Activated T-cell treated with anti-CD3 and anti-CD28 coated beads, Interleukin-2, amount 50 U/mL, for 24 hours (primary cell): ENCODE measurements at regions not wholly inside any gene's neighbourhood (a gene's known extent, or its start where the extent isn't known, plus 50 kb on each side); places are given as distances from the start of the nearest gene placed in this dataset.
"Not testable (repeated sequence)": the region's sequence is repeated elsewhere in the genome, so short reads cannot be mapped to it uniquely, and the experiment has no call there.

Experiments used
- DNase-seq: peaks from one replicate; pipeline ENCODE4 v3.0.0-alpha.2; 2020
- H3K27ac Mint-ChIP-seq: 2 replicates; pipeline ENCODE4 v1.8.0; 2020; ENCODE audit warnings: mild to moderate bottlenecking, mixed read lengths
- H3K27me3 Mint-ChIP-seq: 2 replicates; pipeline ENCODE4 v1.8.0; 2020; ENCODE audit warnings: mixed read lengths
- H3K36me3 Mint-ChIP-seq: 2 replicates; pipeline ENCODE4 v1.8.0; 2020; ENCODE audit warnings: low read depth, mixed read lengths
- H3K4me1 Mint-ChIP-seq: 2 replicates; pipeline ENCODE4 v1.8.0; 2020; ENCODE audit warnings: low read depth, mixed read lengths
- H3K4me3 Mint-ChIP-seq: 2 replicates; pipeline ENCODE4 v1.8.0; 2020; ENCODE audit warnings: mild to moderate bottlenecking, moderate library complexity, mixed read lengths
- H3K9me3 Mint-ChIP-seq: 2 replicates; pipeline ENCODE4 v1.8.0; 2020; ENCODE audit warnings: mixed read lengths

DNA sequence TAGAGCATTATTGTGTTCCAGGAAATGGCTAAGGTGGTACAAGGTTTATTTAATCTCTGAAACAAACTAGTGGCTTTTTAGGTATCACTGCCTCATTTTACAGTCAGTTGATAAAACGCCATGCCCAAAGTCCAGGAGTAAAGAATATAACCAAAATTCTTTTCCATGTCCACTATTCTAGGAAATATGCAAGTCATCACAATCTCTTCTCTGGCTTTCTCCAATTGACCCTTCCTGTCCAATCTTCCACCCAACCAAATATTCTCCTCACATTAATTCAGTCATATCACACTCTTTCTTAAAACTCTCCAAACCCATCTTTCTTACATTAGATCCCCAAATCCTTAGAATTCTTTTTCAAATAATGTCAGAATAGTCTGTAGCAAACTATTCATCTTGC, 1110.0 kb upstream of the CDH8 start:
- Mint-ChIP-seq H3K27me3 (no peaks in the 10 kb centered on the region), H3K27ac (no peak overlapping the region), H3K36me3 (no peaks in the 10 kb centered on the region), H3K4me1 (no peaks in the 10 kb centered on the region), H3K4me3 (no peak overlapping the region), H3K9me3 (peaks cover 11% of the 10 kb centered on the region)
- no peak for DNase-seq

DNA sequence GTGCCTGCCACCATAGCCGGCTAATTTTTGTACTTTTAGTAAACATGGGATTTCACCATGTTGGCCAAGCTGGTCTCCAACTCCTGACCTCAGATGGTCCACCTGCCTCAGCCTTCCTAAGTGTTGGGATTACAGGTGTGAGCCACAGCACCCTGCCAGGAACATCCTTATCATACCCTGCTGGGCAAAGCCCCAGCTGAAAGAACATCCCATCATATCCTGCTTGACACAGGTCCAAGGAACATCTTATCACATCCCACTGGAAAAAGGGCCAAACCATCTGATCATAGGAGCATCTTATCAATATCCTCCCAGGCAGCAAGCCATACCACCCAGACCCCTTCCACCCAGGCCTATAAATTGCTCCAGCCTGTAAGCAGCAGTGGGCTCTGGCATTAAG, 1109.2 kb upstream of the CDH8 start:
- Mint-ChIP-seq H3K27me3 (no peaks in the 10 kb centered on the region), H3K36me3 (no peaks in the 10 kb centered on the region), H3K9me3 (peaks cover 11% of the 10 kb centered on the region), H3K4me1 (no peaks in the 10 kb centered on the region), H3K4me3 (no peak overlapping the region), H3K27ac (no peak overlapping the region)
- DNase-seq, result no peak

DNA sequence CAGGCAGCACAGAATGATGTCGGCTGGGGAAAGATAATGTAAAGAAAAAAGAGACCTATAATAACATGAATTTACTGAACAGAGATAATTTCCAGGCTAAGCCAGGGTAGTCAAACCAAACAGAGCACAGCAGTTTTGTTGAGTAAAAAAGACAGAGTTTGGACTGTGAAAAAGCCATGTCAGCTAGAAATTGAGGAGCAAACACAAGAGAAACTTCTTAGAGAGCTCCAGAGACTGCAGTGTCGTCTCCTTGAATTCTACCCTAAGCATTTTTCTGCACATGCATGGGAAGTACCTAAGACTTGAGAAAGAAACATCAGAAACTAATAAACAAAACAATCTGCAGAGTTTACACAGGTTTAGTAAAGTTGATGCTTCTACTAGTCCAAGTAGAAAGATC, 1098.8 kb upstream of the CDH8 start:
- DNase-seq, result no peak
- Mint-ChIP-seq H3K4me1 (no peaks in the 10 kb centered on the region), H3K36me3 (no peaks in the 10 kb centered on the region), H3K27ac (no peak overlapping the region), H3K27me3 (no peaks in the 10 kb centered on the region), H3K9me3 (peaks cover 22% of the 10 kb centered on the region), H3K4me3 (no peak overlapping the region)

GRCh38 chr16:63131503-63131902, 1095.3 kb upstream of the CDH8 start:
- Mint-ChIP-seq H3K4me1 (no peaks in the 10 kb centered on the region), H3K36me3 (no peaks in the 10 kb centered on the region), H3K4me3 (no peak overlapping the region), H3K9me3 (peaks cover 20% of the 10 kb centered on the region), H3K27ac (no peak overlapping the region), H3K27me3 (no peaks in the 10 kb centered on the region)
- no peak for DNase-seq

GRCh38 chr16:63130942-63131341, 1094.7 kb upstream of the CDH8 start:
- Mint-ChIP-seq H3K9me3 (peaks cover 22% of the 10 kb centered on the region), H3K36me3 (no peaks in the 10 kb centered on the region), H3K4me1 (no peaks in the 10 kb centered on the region), H3K27me3 (no peaks in the 10 kb centered on the region), H3K27ac (no peak overlapping the region), H3K4me3 (no peak overlapping the region)
- no peak for DNase-seq

DNA sequence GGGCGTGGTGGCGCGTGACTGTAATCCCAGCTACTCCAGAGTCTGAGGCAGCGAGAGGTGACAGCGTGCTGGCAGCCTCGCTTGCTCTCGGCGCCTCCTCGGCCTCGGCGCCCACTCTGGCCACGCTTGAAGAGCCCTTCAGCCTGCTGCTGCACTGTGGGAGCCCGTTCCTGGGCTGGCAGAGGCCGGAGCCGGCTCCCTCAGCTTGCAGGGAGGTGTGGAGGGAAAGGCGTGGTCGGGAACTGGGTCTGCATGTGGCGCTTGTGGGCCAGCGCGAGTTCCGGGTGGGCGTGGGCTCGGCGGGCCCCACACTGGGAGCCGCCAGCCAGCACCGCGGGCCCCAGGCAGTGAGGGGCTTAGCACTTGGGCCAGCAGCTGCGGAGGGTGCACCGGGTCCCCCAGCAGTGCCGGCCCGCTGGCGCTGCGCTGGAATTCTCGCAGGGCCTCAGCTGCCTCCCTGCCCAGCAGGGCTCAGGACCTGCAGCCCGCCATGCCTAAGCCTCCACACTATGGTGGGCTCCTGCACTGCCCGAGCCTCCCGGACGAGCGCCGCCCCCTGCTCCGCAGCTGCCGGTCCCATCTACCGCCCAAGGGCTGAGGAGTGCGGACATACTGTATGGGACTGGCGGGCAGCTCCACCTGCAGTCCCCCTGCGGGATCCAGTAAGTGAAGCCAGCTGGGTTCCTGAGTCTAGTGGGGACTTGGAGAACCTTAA, 1093.3 kb upstream of the CDH8 start:
- H3K36me3 Mint-ChIP-seq, result no peaks in the 10 kb centered on the region
- peaks cover 16% of the 10 kb centered on the region for H3K9me3 Mint-ChIP-seq
- no peaks in the 10 kb centered on the region for H3K27me3 Mint-ChIP-seq
- H3K27ac Mint-ChIP-seq, result no peak overlapping the region
- no peaks in the 10 kb centered on the region for H3K4me1 Mint-ChIP-seq
- no peak overlapping the region for H3K4me3 Mint-ChIP-seq
- DNase-seq, result no peak

- H3K4me1 Mint-ChIP-seq, H3K4me3 Mint-ChIP-seq, H3K27me3 Mint-ChIP-seq, H3K9me3 Mint-ChIP-seq, H3K27ac Mint-ChIP-seq, H3K36me3 Mint-ChIP-seq, DNase-seq: not testable (repeated sequence)
Measured at GRCh38 chr16:63119905-63120304, 1083.7 kb upstream of the CDH8 start.

DNA sequence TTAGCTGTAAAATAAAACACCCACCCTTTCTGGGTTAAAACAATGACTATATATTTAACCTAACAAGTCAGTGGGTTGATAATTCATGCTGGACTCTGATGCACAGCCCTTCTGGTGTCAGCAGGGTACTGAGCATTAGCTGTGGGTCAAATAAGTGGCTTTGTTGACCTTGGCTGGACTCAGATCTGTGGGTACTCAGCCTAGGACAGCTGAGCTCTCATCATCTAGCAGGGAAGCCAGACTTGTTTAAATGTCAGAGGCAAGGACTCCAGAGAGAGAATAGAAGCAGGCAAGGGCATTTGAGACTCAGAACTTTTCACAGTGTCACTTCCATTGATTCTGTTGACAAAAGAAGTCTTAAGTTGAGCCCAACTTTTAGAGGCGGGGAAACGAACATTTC, 1063.8 kb upstream of the CDH8 start:
- no peaks in the 10 kb centered on the region for H3K4me1 Mint-ChIP-seq
- H3K9me3 Mint-ChIP-seq, result peaks cover 45% of the 10 kb centered on the region
- no peaks in the 10 kb centered on the region for H3K27me3 Mint-ChIP-seq
- no peaks in the 10 kb centered on the region for H3K36me3 Mint-ChIP-seq
- DNase-seq, result no peak
- H3K27ac Mint-ChIP-seq, result no peak overlapping the region
- no peak overlapping the region for H3K4me3 Mint-ChIP-seq

- peaks cover 43% of the 10 kb centered on the region for H3K9me3 Mint-ChIP-seq
- H3K36me3 Mint-ChIP-seq, result no peaks in the 10 kb centered on the region
- no peaks in the 10 kb centered on the region for H3K4me1 Mint-ChIP-seq
- no peak for DNase-seq
- no peaks in the 10 kb centered on the region for H3K27me3 Mint-ChIP-seq
- no peak overlapping the region for H3K27ac Mint-ChIP-seq
- no peak overlapping the region for H3K4me3 Mint-ChIP-seq
Measured at GRCh38 chr16:63096857-63097256, 1060.6 kb upstream of the CDH8 start.

DNA sequence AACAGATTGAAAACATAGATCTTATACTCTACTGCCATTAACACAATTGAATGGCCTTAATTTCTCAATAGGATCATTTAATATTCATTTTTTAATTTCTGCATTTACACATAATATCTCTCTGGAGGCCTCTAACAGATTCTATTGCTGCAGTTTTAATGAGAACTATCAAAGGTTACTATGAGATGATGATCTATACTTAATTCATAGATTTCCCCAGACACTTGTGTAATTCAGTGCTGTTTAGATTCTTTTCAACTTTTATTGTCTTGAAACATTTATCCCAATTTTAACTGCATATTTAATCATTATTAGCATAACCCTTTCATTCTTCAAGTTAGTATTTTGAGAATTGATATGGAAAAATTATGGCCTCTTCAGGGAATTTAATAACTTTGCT, 1056.5 kb upstream of the CDH8 start:
- Mint-ChIP-seq H3K36me3 (no peaks in the 10 kb centered on the region), H3K4me3 (no peak overlapping the region), H3K27ac (no peak overlapping the region), H3K4me1 (no peaks in the 10 kb centered on the region), H3K27me3 (no peaks in the 10 kb centered on the region), H3K9me3 (peaks cover 31% of the 10 kb centered on the region)
- DNase-seq, result no peak

DNA sequence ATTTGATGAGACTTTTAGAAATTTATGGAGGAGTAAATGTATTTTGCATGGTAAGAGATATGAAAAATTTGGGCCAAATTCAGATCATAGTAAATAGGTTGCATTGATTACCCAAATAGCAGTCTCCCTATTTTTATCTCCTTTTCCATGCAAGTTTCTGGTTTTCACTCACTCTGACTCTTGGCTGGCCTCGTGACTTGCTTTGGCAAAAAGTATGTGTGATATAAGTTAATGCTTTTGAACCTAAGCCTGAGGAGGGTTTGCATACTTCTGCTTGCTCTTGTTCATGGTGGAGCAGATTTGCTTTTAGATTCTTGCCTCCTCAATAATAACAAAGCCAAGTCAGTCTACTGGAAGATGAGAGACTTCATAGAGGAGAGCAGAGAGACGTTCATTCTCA, 1045.9 kb upstream of the CDH8 start:
- Mint-ChIP-seq H3K4me3 (no peak overlapping the region), H3K36me3 (no peaks in the 10 kb centered on the region), H3K4me1 (no peaks in the 10 kb centered on the region), H3K9me3 (peaks cover 30% of the 10 kb centered on the region), H3K27ac (no peak overlapping the region), H3K27me3 (no peaks in the 10 kb centered on the region)
- DNase-seq, result no peak

GRCh38 chr16:63080746-63081145, 1044.5 kb upstream of the CDH8 start:
- Mint-ChIP-seq H3K36me3 (no peaks in the 10 kb centered on the region), H3K4me3 (no peak overlapping the region), H3K27me3 (no peaks in the 10 kb centered on the region), H3K27ac (no peak overlapping the region), H3K4me1 (no peaks in the 10 kb centered on the region), H3K9me3 (peaks cover 36% of the 10 kb centered on the region)
- no peak for DNase-seq

DNA sequence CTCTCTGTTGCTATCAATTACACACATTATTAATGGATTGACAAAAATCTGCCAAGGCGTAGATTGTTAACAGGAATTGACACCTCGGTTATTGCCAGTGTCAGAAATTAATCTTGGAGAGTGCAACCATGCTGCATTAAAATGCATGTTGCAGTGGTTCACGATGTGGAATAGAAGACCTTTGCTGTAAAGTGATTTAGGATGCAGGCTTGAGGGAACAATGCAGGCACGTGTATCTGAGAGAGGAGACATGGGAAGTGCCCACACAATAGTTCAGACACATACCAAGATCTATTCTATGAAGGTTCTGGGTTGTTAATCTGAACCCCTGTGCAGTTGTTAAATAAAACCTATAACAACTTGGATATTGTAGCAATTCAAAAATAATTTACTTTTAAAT, 1032.8 kb upstream of the CDH8 start:
- no peak overlapping the region for H3K4me3 Mint-ChIP-seq
- H3K27me3 Mint-ChIP-seq, result no peaks in the 10 kb centered on the region
- no peaks in the 10 kb centered on the region for H3K36me3 Mint-ChIP-seq
- no peak overlapping the region for H3K27ac Mint-ChIP-seq
- no peak for DNase-seq
- H3K4me1 Mint-ChIP-seq, result no peaks in the 10 kb centered on the region
- peaks cover 27% of the 10 kb centered on the region for H3K9me3 Mint-ChIP-seq

DNA sequence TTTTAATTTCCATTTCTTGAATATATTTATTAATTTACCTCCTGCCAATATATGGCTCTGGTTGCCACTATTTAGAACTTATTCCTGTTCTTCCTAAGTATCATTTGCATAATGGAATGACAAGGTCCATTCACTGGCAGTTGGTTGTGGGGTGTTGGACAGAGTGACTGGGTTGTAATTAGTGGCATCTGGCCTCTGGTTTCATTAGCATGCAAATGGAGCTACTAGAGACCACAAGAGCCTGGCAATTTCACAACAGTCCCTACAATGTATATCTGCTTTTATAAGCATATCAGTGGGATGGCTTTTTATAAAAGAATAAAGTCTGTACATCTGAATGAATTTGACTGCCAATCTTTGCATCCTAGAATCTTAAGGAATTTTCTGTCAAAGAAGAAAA, 1030.9 kb upstream of the CDH8 start:
- Mint-ChIP-seq H3K4me1 (no peaks in the 10 kb centered on the region), H3K4me3 (no peak overlapping the region), H3K9me3 (peaks cover 25% of the 10 kb centered on the region), H3K27ac (no peak overlapping the region), H3K27me3 (no peaks in the 10 kb centered on the region), H3K36me3 (no peaks in the 10 kb centered on the region)
- no peak for DNase-seq

- Mint-ChIP-seq H3K4me1 (no peaks in the 10 kb centered on the region), H3K36me3 (no peaks in the 10 kb centered on the region), H3K4me3 (no peak overlapping the region), H3K9me3 (peaks cover 27% of the 10 kb centered on the region), H3K27me3 (no peaks in the 10 kb centered on the region), H3K27ac (no peak overlapping the region)
- DNase-seq, result no peak
Measured at GRCh38 chr16:63066552-63066951, 1030.3 kb upstream of the CDH8 start.

DNA sequence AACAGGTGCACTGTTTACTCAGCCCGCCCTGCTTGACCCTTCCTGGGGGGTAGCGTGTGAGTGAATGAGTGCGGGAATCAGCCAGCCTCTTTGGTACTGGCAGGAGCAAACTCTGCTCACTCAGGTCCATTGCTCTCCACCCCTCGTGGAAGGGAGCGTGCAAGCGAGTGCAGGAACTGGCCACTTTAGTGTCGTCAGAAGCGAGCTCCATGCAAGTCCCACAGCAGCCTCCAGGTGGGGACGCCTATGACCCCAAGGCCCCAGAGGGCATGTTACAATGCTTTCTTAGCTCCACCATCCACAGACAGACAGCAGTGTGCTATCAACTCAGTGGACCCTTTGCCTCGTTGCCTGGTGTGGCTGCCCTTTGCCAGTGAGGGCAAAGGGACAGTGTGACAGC, 1025.1 kb upstream of the CDH8 start:
- Mint-ChIP-seq H3K4me1 (no peaks in the 10 kb centered on the region), H3K27me3 (no peaks in the 10 kb centered on the region), H3K27ac (no peak overlapping the region), H3K9me3 (peaks cover 26% of the 10 kb centered on the region), H3K36me3 (no peaks in the 10 kb centered on the region), H3K4me3 (no peak overlapping the region)
- no peak for DNase-seq
